Spleen (tissue), 11 donors: ENCODE measurements at regions not wholly inside any gene's neighbourhood (a gene's known extent, or its start where the extent isn't known, plus 50 kb on each side); places are given as distances from the start of the nearest gene placed in this dataset.

Experiments
- DNase-seq: peaks from one replicate; pipeline ENCODE4 v3.0.0-alpha.2; 2020
- H3K27ac ChIP-seq, 8 donors: fragments of 200-600 bp; sonication (generic) in 7 of 8; 1 replicate in 4 of 8; 2 replicates in 4 of 8; pipeline versions ENCODE4 v1.5.0 to v1.8.0; 2016 to 2021; ENCODE audit warnings: inconsistent platforms in 4 of 8, mild to moderate bottlenecking in 4 of 8, moderate library complexity in 1 of 8
- H3K27me3 ChIP-seq, 7 donors: fragments of 200-600 bp; sonication (generic) in 6 of 7; replicated peaks in 1 of 7; 1 replicate in 4 of 7; 2 replicates in 3 of 7; pipeline versions ENCODE4 v1.5.0 to v1.8.0; 2016 to 2021; ENCODE audit warnings: inconsistent platforms in 3 of 7, mild to moderate bottlenecking in 1 of 7
- H3K36me3 ChIP-seq, 6 donors: fragments of 200-600 bp; sonication (generic) in 5 of 6; 1 replicate in 4 of 6; 2 replicates in 2 of 6; pipeline versions ENCODE4 v1.5.0 to v1.8.0; 2016 to 2021; ENCODE audit warnings: inconsistent platforms in 2 of 6
- H3K4me1 ChIP-seq, 6 donors: fragments of 200-600 bp; sonication (generic) in 5 of 6; 1 replicate in 3 of 6; 2 replicates in 3 of 6; pipeline versions ENCODE4 v1.5.0 to v1.8.0; 2016 to 2021; ENCODE audit warnings: inconsistent platforms in 3 of 6
- H3K4me3 ChIP-seq, 8 donors: fragments of 200-600 bp; sonication (generic) in 7 of 8; 1 replicate in 4 of 8; 2 replicates in 4 of 8; pipeline versions ENCODE4 v1.5.0 to v1.8.0; 2016 to 2021; ENCODE audit warnings: inconsistent platforms in 4 of 8, mild to moderate bottlenecking in 4 of 8, moderate library complexity in 2 of 8
- H3K9me3 ChIP-seq, 8 donors: fragments of 200-600 bp; sonication (generic) in 7 of 8; 1 replicate in 4 of 8; 2 replicates in 4 of 8; pipeline versions ENCODE4 v1.5.0 to v1.8.0; 2016 to 2021; ENCODE audit warnings: inconsistent platforms in 4 of 8
- POLR2A ChIP-seq, 3 donors: fragments of 450-650 bp; IDR thresholded peaks; one replicate each; pipeline ENCODE4 v1.5.1; 2017; ENCODE audit warnings: antibody characterized with exemption in 3 of 3, mild to moderate bottlenecking in 1 of 3
- POLR2AphosphoS5 ChIP-seq, 3 donors: sonication (generic); formaldehyde crosslinking; IDR thresholded peaks; one replicate each; pipeline ENCODE4 v1.5.1; 2017; ENCODE audit warnings: antibody characterized with exemption in 3 of 3
- WGBS, 5 donors: extraction: QIAGEN DNeasy Blood & Tissue Kit in 3 of 5; methylation state at CpG; one replicate each; pipeline versions ENCODE4 v1.1.5 to v1.1.7; 2013 to 2018; 5-methylcytosine and 5-hydroxymethylcytosine counted together
- intact Hi-C: fragments of 100-400 bp; cut with DNase I; formaldehyde crosslinking; loops from one replicate; pipeline ENCODE4 v1.15.0; 2023; ENCODE audit warnings: low total_unique reads
- TF ChIP-seq, protein P1 (sequence below), 11 experiments: fragments of 200-600 bp in 7 of 11; fragments of 450-650 bp in 4 of 11; sonication (generic) in 4 of 11; IDR thresholded peaks in 8 of 11; conservative IDR thresholded peaks in 3 of 11; 1 replicate in 7 of 11; 2 replicates in 4 of 11; pipeline versions ENCODE4 v1.4.0 to v1.8.0; 2016 to 2021; ENCODE audit warnings: antibody characterized with exemption in 11 of 11, inconsistent platforms in 4 of 11, mild to moderate bottlenecking in 1 of 11
- donor health status: healthy with polysubstance abuse.
- donor health status: DM: no; HTN: no; CAD: no; lungs with moderate emphysema.
- donor health status: DM: no; HTN: no; CAD: no.
- donor health status: Bipolar disorder and iron deficiency.
- donor health status: healthy.
- donor health status: DM: no; HTN: no; CAD: no.
- donor health status: DM: yes; HTN: yes; CAD: no.

DNA sequence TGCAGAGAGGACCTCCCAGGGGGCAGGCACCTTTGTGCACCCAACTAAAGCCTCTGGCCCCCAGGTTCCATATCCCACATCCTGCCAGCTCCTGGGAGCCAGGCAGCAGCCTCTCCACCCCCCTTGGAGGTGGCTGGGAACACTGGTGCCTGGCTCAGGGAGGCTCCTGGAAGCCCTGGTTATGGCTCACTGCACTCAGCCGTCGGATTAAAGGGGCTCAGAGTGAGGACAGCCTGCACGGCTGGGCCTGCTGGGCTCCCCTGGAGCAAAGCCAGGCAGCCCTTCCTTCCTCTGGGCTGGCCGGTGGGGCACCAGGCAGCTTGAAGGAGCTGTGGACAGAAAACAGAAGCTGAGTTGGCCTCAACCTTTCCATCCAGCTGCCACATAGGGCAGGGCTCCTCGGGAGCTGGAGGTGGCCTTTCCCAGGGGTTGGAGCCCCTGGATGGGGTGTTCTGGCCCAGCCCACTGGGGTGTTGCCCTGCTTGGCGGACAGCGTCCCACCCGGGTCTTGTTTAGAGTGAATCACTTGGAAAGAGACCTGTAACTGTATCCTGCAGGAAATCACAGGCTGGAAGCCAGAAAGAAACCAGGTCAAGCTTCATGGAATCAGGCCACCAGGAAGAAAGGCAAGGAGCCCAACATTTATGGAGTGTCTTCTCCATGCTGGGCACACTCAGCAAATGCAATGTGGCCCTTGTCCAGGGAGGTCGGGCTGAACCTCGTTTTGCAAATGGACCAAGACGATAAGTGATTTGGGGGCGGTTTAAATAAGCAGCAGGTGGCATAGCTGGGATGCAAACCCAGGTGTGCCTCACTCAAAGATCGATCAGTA, 253.3 kb downstream of the SOX9 start:
- intact Hi-C loops = no loop called here
- TF ChIP-seq POLR2A (IDR thresholded peaks at IDR 0.05) = no peak
- no peak for TF ChIP-seq POLR2AphosphoS5 (IDR thresholded peaks at IDR 0.05)
- TF ChIP-seq, protein P1, sequence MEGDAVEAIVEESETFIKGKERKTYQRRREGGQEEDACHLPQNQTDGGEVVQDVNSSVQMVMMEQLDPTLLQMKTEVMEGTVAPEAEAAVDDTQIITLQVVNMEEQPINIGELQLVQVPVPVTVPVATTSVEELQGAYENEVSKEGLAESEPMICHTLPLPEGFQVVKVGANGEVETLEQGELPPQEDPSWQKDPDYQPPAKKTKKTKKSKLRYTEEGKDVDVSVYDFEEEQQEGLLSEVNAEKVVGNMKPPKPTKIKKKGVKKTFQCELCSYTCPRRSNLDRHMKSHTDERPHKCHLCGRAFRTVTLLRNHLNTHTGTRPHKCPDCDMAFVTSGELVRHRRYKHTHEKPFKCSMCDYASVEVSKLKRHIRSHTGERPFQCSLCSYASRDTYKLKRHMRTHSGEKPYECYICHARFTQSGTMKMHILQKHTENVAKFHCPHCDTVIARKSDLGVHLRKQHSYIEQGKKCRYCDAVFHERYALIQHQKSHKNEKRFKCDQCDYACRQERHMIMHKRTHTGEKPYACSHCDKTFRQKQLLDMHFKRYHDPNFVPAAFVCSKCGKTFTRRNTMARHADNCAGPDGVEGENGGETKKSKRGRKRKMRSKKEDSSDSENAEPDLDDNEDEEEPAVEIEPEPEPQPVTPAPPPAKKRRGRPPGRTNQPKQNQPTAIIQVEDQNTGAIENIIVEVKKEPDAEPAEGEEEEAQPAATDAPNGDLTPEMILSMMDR (IDR thresholded peaks at IDR 0.05 in 8 of 11, conservative IDR thresholded peaks at IDR 0.05 in 3 of 11) = no peak
- DNase-seq = no peak
- H3K4me3 ChIP-seq = no peak overlapping the region
- H3K27me3 ChIP-seq = peaks cover 0 to 7% (median 0%) of the 10 kb centered on the region in 7 donors
- WGBS, 5 donors = 58 to 70% (median 60%) methylated on average over 8 to 13 of the region's 13 CpGs
- H3K9me3 ChIP-seq = no peaks in the 10 kb centered on the region
- H3K4me1 ChIP-seq = no peaks in the 10 kb centered on the region
- H3K36me3 ChIP-seq = no peaks in the 10 kb centered on the region
- H3K27ac ChIP-seq = no peak overlapping the region

DNA sequence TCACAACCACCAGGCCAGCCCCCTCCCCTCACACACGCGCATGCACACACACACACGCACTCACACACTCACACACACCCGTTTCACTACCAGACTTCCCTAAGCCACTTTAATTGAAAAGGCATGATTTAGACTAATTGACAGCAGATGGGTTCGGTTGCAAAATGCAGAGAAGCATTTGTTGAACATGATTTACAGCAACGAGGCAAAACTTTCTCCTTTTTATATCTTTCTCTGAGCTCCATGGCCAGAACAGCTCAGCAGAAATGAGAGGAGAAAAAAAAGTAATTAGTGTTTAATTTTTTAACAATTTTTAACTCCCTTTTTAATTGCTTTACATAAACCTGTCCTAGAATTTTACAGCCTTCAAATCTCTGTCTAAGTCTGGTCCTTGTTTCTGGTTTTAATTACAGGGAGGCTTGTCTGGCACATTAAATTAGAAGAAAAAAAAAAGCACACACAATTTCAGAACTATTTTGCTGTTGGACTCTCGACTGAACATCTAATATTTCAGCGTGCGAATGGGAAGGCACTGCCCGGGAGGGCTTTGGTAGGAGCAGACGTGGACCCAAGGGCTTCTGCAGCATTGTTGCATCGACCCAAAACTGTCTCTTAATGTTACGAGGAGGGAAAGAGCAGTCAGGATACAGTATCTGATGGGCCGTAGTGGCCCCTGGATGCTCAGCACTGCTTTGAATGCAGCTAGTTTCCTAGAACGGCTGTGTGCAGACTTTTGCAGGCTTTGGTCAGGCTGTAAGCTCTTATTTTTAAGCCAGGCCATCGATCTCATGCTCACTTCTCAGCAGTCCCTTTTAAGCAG, 255.9 kb downstream of the SOX9 start:
- intact Hi-C loops = no loop called here
- WGBS, 5 donors = 71 to 82% (median 79%) methylated on average over 16 of the region's 16 CpGs
- DNase-seq = no peak
- no peaks in the 10 kb centered on the region for H3K4me1 ChIP-seq
- H3K36me3 ChIP-seq = no peaks in the 10 kb centered on the region
- no peak overlapping the region for H3K27ac ChIP-seq
- no peak overlapping the region for H3K4me3 ChIP-seq
- H3K27me3 ChIP-seq = peaks cover 0 to 11% (median 0%) of the 10 kb centered on the region in 7 donors
- no peaks in the 10 kb centered on the region for H3K9me3 ChIP-seq
- no peak for TF ChIP-seq POLR2A (IDR thresholded peaks at IDR 0.05)
- TF ChIP-seq, protein P1 (IDR thresholded peaks at IDR 0.05 in 8 of 11, conservative IDR thresholded peaks at IDR 0.05 in 3 of 11) = no peak
- TF ChIP-seq POLR2AphosphoS5 (IDR thresholded peaks at IDR 0.05) = no peak

DNA sequence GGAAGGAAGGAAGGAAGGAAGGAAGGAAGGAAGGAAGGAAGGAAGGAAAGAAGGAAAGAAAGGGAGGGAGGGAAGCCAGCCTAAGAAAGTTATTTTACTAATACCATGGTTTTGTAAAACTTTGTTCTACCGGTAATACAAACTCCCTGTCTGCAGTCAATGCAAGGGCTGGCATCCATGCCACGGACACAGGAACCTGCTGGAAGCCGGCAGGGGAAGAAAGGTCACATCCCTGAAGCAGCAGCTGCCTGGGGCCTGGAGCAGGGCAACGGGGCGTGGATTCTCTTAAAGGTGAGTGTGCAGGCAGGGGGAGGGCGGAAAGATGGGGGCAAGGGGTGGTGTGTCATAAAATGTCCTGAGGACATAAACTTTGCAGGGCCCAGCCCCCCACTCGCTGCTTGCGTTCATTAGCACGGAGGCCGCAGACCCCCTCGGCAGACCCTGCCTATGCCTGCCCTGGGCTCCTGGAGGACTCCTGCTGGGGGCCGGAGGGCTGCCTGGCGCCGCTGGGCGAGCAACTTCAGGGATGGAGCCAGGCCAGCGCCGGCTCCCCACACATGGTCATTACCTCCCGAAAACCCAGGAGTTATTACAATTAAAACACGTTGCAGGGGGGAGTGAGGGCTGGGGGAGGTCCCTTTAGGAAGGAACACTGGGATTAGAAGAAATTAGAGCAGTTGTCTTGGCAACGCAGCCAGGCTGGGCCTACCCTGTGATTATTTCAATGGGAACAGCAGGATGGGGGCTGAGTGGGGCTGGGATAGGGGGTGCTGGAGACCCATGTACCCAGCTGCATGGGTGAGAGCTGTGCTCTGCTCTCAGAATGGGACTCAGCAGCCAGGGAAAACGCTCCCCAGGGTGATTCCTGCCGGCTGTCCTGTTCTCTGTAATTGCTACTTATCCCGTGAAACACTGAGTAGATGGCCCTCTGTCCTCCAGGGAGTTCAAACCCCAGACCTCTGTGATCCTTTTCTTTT, 257.9 kb downstream of the SOX9 start:
- no peak for DNase-seq

More for the DNA sequence above, 257.9 kb downstream of the SOX9 start:
- WGBS, 5 donors = 69 to 75% (median 75%) methylated on average over 23 of the region's 23 CpGs
- H3K27ac ChIP-seq = no peak overlapping the region
- peaks cover 3 to 15% (median 5%) of the 10 kb centered on the region in 6 donors for H3K4me1 ChIP-seq
- intact Hi-C loops = no loop called here
- H3K36me3 ChIP-seq = no peaks in the 10 kb centered on the region
- H3K4me3 ChIP-seq = no peak overlapping the region
- H3K27me3 ChIP-seq = peaks cover 0 to 21% (median 0%) of the 10 kb centered on the region in 7 donors
- no peaks in the 10 kb centered on the region for H3K9me3 ChIP-seq
- TF ChIP-seq POLR2AphosphoS5 (IDR thresholded peaks at IDR 0.05) (no peak), POLR2A (IDR thresholded peaks at IDR 0.05) (no peak)
- TF ChIP-seq, protein P1 (IDR thresholded peaks at IDR 0.05 in 8 of 11, conservative IDR thresholded peaks at IDR 0.05 in 3 of 11) = no peak
